ENCODE measurements at regions not wholly inside any gene's neighbourhood (a gene's known extent, or its start where the extent isn't known, plus 50 kb on each side); places are given as distances from the start of the nearest gene placed in this dataset.

- no peak for TF ChIP-seq ZNF146 (CRISPR knock-in tag; IDR thresholded peaks at IDR 0.05; ENCODE audit: unreplicated experiment)
- no peak for TF ChIP-seq MAX (CRISPR knock-in tag; IDR thresholded peaks at IDR 0.05)
- no peak for TF ChIP-seq BRD4 (IDR thresholded peaks at IDR 0.05)
- TF ChIP-seq CBX3 (IDR thresholded peaks at IDR 0.05; ENCODE audit: borderline replicate concordance in 1 of 2, low read length in 2 of 2), result no peak
- TF ChIP-seq DPF2 (IDR thresholded peaks at IDR 0.05), result no peak
- TF ChIP-seq MAZ (CRISPR knock-in tag; conservative IDR thresholded peaks at IDR 0.05 in 1 of 2, IDR thresholded peaks at IDR 0.05 in 1 of 2), result no peak
- TF ChIP-seq CTCF (IDR thresholded peaks at IDR 0.05 in 2 of 3, conservative IDR thresholded peaks at IDR 0.05 in 1 of 3; ENCODE audit: insufficient read depth in 2 of 3, low read depth in 1 of 3, low read length in 3 of 3), result 0 out of 6 replicates have a peak, but pooled peaks of 1 of the 3 experiments have one; percentile 11
- TF ChIP-seq ZBTB7A (IDR thresholded peaks at IDR 0.05; ENCODE audit: borderline replicate concordance, control insufficient read depth, low read depth, low read length), result no peak
These were observed 151.8 kb upstream of the B3GALT2 start for GRCh38 chr1:193338194-193338593.

All from K562 (cell line).